Prostate gland (tissue), 2 donors: ENCODE measurements at regions not wholly inside any gene's neighbourhood (a gene's known extent, or its start where the extent isn't known, plus 50 kb on each side); places are given as distances from the start of the nearest gene placed in this dataset.

ENCODE experiments used
- CTCF ChIP-seq, 4 experiments: fragments of 200-600 bp in 2 of 4; fragments of 450-650 bp in 2 of 4; sonication (generic) in 2 of 4; IDR thresholded peaks; 1 replicate in 3 of 4; 2 replicates in 1 of 4; pipeline ENCODE4 v1.5.1; 2016 to 2019; ENCODE audit warnings: antibody characterized with exemption in 4 of 4, mild to moderate bottlenecking in 2 of 4, moderate library complexity in 2 of 4
- POLR2A ChIP-seq: fragments of 450-650 bp; IDR thresholded peaks from one replicate; pipeline ENCODE4 v1.6.1; 2016; ENCODE audit warnings: antibody characterized with exemption, mild to moderate bottlenecking
- POLR2AphosphoS5 ChIP-seq: sonication (generic); formaldehyde crosslinking; IDR thresholded peaks from one replicate; pipeline ENCODE4 v1.6.1; 2017; ENCODE audit warnings: antibody characterized with exemption

DNA sequence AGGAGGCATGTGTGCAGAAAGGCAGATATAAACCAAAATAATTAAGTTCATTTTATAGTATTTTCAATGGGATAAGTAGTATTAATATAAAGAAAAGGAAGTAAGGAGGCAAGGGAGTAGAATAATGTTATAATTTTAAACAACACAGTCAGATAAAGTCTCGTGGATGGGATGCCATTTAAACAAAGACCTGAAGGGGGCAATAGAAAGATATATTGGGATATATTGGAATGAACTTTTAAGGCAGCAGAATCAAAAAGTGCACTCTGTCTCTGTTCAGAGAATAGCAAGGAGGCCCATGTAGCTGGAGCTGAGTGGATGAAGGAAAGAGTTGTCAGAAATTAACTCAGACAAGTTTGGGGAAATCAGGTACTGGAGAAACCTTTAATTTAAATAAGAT lies 158.7 kb downstream of the CGGBP1 start:
- TF ChIP-seq CTCF (IDR thresholded peaks at IDR 0.05) (no peak), POLR2A (no peak), POLR2AphosphoS5 (no peak)
